HAP-1 (cell line): ENCODE measurements at regions not wholly inside any gene's neighbourhood (a gene's known extent, or its start where the extent isn't known, plus 50 kb on each side); places are given as distances from the start of the nearest gene placed in this dataset.
A peak's percentile ranks its signal among the peaks of the same experiment; 100 is the strongest.
"Not testable (repeated sequence)": the region's sequence is repeated elsewhere in the genome, so short reads cannot be mapped to it uniquely, and the experiment has no call there.

Source experiments
- DNase-seq, 2 experiments: peaks; one replicate each; pipeline ENCODE4 v3.0.0-alpha.2; 2016 to 2020; ENCODE audit warnings: low spot score in 2 of 2
- H3K27me3 ChIP-seq: fragments of 250-450 bp; sonication (Bioruptor Pico); 2 replicates; pipeline ENCODE4 v1.5.1; 2020; ENCODE audit warnings: low read depth, mild to moderate bottlenecking, moderate library complexity
- H3K36me3 ChIP-seq: fragments of 250-450 bp; sonication (Bioruptor Pico); replicated peaks from 2 replicates; pipeline ENCODE4 v1.5.1; 2020; ENCODE audit warnings: mild to moderate bottlenecking
- H3K4me1 ChIP-seq: fragments of 250-450 bp; sonication (Bioruptor Pico); 2 replicates; pipeline ENCODE4 v1.5.1; 2020; ENCODE audit warnings: mild to moderate bottlenecking
- H3K4me3 ChIP-seq: fragments of 250-450 bp; sonication (Bioruptor Pico); 2 replicates; pipeline ENCODE4 v1.5.1; 2020; ENCODE audit warnings: mild to moderate bottlenecking, moderate library complexity
- H3K9me3 ChIP-seq: fragments of 250-450 bp; sonication (Bioruptor Pico); 2 replicates; pipeline ENCODE4 v1.5.1; 2020; ENCODE audit warnings: mild to moderate bottlenecking, moderate library complexity
- in situ Hi-C: fragments of 300-500 bp; cut with MboI; formaldehyde crosslinking; loops from 3 replicates; pipeline ENCODE4 v1.14.3; 2020; ENCODE audit warnings: low sequenced_read_pairs, inconsistent platforms, mixed read lengths

DNA sequence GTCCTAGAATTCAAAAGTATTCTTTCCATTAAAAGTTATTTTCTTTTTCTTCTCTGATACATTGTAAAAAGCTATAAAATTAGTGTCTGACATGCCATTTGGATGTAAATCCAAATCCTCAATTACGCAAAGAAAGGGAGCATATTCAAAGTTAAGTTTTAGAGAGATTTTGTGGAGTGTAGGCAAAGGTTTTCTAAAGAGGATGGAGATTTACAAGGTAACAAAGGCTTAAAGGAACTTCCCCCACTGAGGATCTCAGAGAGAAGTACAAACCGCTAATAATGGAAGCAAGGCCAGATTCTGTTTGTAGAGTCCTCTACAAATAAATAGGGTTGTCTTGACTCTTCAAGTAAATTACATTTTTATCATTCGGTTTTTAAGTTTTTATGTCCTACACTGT, 91.0 kb upstream of the MAPK10 start:
- in situ Hi-C loops, result no loop called here
- H3K27me3 ChIP-seq, result no peaks in the 10 kb centered on the region
- peak; percentile 25 to 100 for DNase-seq
- H3K36me3 ChIP-seq, result no peaks in the 10 kb centered on the region
- H3K4me1 ChIP-seq, result peaks cover 48% of the 10 kb centered on the region
- H3K9me3 ChIP-seq, result no peaks in the 10 kb centered on the region
- H3K4me3 ChIP-seq, result no peak overlapping the region

DNA sequence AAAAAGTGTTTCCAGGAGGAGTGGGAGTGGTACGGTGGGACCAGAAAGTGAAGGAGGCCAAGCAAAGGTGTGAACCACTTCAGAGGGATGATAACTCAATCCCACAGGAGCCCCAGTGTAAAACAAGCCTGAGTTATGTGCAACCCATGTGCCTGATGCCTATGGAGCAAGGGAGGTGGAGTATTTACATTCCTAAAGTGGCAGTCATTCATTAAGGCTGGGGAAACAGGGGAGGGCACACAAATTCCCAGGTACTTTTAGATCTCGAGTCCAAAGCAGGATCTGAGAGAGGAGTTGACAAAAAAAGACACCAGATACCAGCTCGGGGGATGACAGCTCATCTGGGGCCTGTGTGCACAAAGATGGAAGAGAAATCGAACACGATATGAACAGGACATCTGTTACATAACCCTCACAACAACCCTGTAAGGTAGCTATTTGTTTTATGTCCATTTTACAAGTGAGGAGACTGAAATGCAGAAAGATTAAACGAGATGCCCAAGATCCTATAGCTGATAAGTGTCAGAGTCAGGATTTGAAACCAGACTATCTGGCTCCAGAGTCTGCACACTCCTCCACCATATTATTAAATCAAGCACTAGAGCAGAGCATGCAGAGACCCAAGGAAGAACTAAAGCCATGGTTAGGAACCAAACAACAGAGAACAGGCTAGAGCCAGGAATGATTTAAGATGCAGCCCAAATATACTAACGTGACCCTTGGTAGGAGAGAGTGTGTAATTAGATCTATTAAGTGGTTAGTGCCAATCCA, 91.9 kb upstream of the MAPK10 start:
- in situ Hi-C loops, result no loop called here
- Histone ChIP-seq H3K4me1 (peaks cover 48% of the 10 kb centered on the region), H3K4me3 (no peak overlapping the region), H3K27me3 (no peaks in the 10 kb centered on the region), H3K36me3 (no peaks in the 10 kb centered on the region), H3K9me3 (no peaks in the 10 kb centered on the region)
- peak; percentile 45 to 49 for DNase-seq

GRCh38 chr4:86452422-86452891, 92.6 kb upstream of the MAPK10 start:
- no peaks in the 10 kb centered on the region for H3K36me3 ChIP-seq
- no peak overlapping the region for H3K4me3 ChIP-seq
- in situ Hi-C loops, result no loop called here
- DNase-seq, result no peak
- H3K4me1 ChIP-seq, result peaks cover 48% of the 10 kb centered on the region
- no peaks in the 10 kb centered on the region for H3K27me3 ChIP-seq
- no peaks in the 10 kb centered on the region for H3K9me3 ChIP-seq

DNA sequence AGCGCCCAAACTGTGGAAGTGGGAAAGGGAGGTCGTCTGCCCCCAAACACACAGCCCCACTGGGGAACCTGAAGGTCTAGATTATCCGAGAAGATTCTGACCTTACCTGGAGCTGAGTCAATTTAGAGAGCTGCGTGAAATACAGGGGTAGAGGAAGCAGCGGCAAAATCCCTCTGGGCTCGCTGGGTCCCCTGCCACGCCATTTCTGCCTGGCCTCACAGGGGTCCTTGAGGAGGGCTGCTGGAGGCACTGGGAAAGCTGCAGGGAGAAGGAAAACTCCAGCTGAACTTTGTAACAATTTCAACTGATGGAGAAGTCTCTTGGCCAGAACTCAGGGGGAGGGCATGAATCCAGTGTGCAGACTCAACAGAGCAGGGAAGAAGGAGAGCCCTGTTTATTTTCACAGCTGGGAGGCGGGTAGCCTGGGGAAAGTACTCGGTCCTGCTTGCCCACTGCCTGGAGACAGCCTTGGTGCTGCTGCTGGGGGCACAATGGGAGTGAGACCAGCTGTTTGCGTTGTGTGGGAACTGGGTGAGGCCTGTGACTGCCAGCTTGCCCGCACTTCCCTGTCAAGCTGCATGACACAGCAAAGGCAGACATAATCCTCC, 93.2 kb upstream of the MAPK10 start:
- in situ Hi-C loops, result no loop called here
- H3K4me1 ChIP-seq, result peaks cover 48% of the 10 kb centered on the region
- no peaks in the 10 kb centered on the region for H3K9me3 ChIP-seq
- H3K4me3 ChIP-seq, result no peak overlapping the region
- H3K36me3 ChIP-seq, result no peaks in the 10 kb centered on the region
- H3K27me3 ChIP-seq, result no peaks in the 10 kb centered on the region
- DNase-seq, result no peak

- DNase-seq, result peak; percentile 34 to 64
- in situ Hi-C loops, H3K27me3 ChIP-seq, H3K4me3 ChIP-seq, H3K36me3 ChIP-seq, H3K9me3 ChIP-seq: not testable (repeated sequence)
- H3K4me1 ChIP-seq, result peaks cover 50% of the 10 kb centered on the region
Measured at GRCh38 chr4:86453611-86454072, 93.8 kb upstream of the MAPK10 start.

GRCh38 chr4:86461849-86462248, 102.0 kb upstream of the MAPK10 start:
- peaks cover 6% of the 10 kb centered on the region; the same call in 1 of the 2 replicates for H3K9me3 ChIP-seq
- in situ Hi-C loops, result no loop called here
- no peak overlapping the region for H3K4me3 ChIP-seq
- H3K36me3 ChIP-seq, result no peaks in the 10 kb centered on the region
- DNase-seq, result no peak
- H3K27me3 ChIP-seq, result no peaks in the 10 kb centered on the region
- 0 out of 2 replicates have a peak, but pooled peaks cover 2% of the 10 kb centered on the region for H3K4me1 ChIP-seq

- Histone ChIP-seq H3K4me1 (peaks cover 7% of the 10 kb centered on the region; the same call in 1 of the 2 replicates), H3K27me3 (no peaks in the 10 kb centered on the region), H3K36me3 (no peaks in the 10 kb centered on the region), H3K4me3 (no peak overlapping the region), H3K9me3 (no peaks in the 10 kb centered on the region)
- no peak for DNase-seq
- in situ Hi-C loops, result no loop called here
Measured at GRCh38 chr4:86472377-86473019, 112.6 kb upstream of the MAPK10 start.

DNA sequence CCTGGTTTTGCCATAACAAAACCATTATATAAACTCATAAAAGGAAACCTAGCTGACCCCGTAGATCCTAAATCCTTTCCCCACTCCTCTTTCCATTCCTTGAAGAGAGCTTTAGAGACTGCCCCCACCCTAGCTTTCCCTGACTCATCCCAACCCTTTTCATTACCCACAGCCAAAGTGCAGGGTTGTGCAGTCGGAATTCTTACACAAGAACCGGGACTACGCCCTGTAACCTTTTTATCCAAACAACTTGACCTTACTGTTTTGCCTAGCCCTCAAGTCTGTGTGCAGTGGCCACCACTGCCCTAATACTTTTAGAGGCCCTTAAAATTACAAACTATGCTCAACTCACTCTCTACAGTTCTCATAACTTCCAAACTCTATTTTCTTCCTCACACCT, 116.0 kb upstream of the PTPN13 start:
- H3K27me3 ChIP-seq, DNase-seq, in situ Hi-C loops, H3K36me3 ChIP-seq, H3K4me3 ChIP-seq, H3K9me3 ChIP-seq: not testable (repeated sequence)
- peaks cover 22% of the 10 kb centered on the region for H3K4me1 ChIP-seq

DNA sequence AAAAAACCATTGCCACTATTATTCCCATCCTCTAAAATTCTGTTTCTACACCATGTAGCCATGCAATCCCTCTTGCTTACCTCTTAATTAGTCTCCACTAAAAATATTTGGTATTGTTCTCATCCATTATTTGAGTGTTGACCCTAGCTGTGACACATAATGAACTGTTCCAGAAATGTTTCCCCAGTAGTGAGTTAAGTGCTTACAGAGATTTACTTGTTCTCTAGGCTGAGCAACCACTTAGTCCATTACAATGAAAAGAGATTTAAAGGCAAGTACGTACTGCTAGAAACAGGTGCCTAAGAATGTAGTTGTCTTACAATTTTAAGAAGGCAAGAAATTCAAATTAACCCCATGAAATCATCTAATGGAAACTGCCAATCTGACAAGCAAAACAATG, 112.7 kb upstream of the PTPN13 start:
- Histone ChIP-seq H3K4me1 (peaks cover 49% of the 10 kb centered on the region), H3K27me3 (no peaks in the 10 kb centered on the region), H3K4me3 (no peak overlapping the region), H3K9me3 (no peaks in the 10 kb centered on the region), H3K36me3 (no peaks in the 10 kb centered on the region)
- peak in 1 of 2 experiments; percentile 98 for DNase-seq
- in situ Hi-C loops, result no loop called here

DNA sequence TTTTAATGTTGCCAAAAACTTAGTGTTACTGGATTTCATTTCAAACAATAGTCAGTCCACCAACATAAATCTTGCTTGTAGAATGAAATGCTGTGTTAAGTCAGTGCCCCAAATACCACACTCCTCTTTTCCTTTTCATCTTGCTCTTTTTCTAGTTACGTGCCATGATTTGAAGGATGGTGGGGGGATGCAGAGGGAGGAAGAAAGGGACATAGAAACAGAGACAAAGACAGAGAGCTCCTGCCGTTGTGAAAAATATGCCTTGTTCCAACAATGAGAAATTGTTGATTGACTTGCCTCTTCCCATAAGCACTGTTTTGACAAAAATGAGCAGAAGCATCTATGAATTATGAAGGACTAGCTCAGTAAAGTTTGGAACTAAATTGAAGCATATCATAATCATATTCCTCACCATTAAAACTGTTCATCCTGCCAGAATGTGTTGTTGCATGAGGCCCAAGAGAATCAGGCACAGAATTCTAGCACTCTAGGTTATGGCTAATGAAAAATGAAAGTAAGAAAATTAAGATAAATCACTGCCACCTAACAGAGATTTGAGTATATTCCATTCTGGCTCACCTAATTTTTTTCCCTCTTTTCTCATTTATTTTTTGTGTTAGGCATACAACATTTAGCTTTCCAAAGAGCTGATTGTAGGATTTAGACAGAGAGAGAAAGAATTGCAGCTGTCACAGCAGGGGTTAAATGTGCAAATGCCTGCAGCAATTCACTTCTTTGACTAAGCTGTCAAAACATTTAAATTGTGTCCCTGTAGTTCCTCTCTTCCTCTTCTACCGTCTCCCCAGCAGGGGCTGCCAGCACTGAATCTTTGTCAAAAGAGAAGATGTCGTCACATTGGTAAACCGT, 111.6 kb upstream of the PTPN13 start:
- no peaks in the 10 kb centered on the region for H3K9me3 ChIP-seq
- H3K4me1 ChIP-seq, result peaks cover 49% of the 10 kb centered on the region
- no peaks in the 10 kb centered on the region for H3K27me3 ChIP-seq
- no peak overlapping the region for H3K4me3 ChIP-seq
- no peaks in the 10 kb centered on the region for H3K36me3 ChIP-seq
- in situ Hi-C loops, result no loop called here
- peak; percentile 88 to 100 for DNase-seq

DNA sequence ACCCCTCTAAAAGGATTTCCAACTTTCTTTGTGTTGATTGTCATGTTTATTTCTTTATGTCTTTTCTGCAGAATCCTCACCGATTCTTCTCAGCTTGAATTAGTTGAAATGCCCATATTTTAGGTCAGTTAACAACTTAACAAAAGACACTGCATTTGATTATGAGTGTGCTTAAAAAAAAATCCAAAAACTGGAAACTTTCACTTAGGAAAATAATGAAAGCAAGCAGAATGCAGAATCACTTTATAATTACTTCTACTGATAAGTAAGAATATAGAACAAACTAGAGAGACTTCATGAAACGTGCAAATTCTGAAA, 111.0 kb upstream of the PTPN13 start:
- Histone ChIP-seq H3K36me3 (no peaks in the 10 kb centered on the region), H3K9me3 (no peaks in the 10 kb centered on the region), H3K4me1 (peaks cover 49% of the 10 kb centered on the region), H3K4me3 (no peak overlapping the region), H3K27me3 (no peaks in the 10 kb centered on the region)
- DNase-seq, result no peak
- in situ Hi-C loops, result no loop called here

DNA sequence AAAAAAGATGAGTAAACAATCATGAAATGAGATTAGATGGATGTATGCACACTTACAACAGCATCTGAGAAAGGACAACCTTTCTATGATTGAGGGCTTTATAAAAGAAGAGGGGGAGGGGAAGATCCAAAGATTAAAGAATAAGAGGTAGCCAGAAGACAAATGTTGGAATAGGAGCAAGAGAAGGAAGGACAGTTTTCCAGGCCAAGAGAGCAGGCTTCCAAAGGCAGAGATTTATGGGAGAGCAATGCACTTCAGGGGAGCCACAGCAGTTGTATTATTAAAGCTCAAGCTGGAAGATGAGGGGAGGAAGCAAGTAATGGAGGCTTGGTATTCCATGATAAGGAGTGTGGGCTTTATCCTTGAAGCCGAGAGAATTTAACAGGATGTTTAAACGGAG, 110.3 kb upstream of the PTPN13 start:
- Histone ChIP-seq H3K36me3 (no peaks in the 10 kb centered on the region), H3K9me3 (no peaks in the 10 kb centered on the region), H3K4me1 (peaks cover 49% of the 10 kb centered on the region), H3K27me3 (no peaks in the 10 kb centered on the region), H3K4me3 (no peak overlapping the region)
- in situ Hi-C loops, result no loop called here
- DNase-seq, result peak in 1 of 2 experiments; percentile 9

DNA sequence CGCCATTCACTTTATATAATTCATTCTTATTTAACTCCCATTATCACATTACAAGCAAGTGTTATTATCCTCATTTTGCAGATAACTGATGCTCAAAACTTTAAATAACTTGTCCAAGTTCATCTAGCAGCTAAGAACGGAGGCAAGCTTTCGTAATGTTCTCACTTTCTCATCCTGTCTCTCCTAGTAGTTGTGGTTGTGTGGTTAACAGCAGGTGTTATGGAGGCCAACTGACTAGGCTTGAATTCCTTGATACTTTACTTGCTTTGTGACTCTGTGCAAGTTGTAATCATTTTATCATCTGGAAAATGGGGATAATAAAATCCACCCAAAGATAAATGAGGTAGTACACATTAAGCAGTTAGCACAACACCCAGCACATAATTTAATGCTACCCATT, 109.9 kb upstream of the PTPN13 start:
- in situ Hi-C loops, result no loop called here
- no peaks in the 10 kb centered on the region for H3K9me3 ChIP-seq
- H3K27me3 ChIP-seq, result no peaks in the 10 kb centered on the region
- no peaks in the 10 kb centered on the region for H3K36me3 ChIP-seq
- peaks cover 49% of the 10 kb centered on the region for H3K4me1 ChIP-seq
- no peak for DNase-seq
- H3K4me3 ChIP-seq, result no peak overlapping the region
